GM13976 (cell line): ENCODE measurements at regions not wholly inside any gene's neighbourhood (a gene's known extent, or its start where the extent isn't known, plus 50 kb on each side); places are given as distances from the start of the nearest gene placed in this dataset.
"Not testable (repeated sequence)": the region's sequence is repeated elsewhere in the genome, so short reads cannot be mapped to it uniquely, and the experiment has no call there.

ENCODE experiments used
- DNase-seq: peaks from one replicate; pipeline ENCODE4 v3.0.0; 2012; ENCODE audit warnings: low spot score
- in situ Hi-C: fragments of 300-500 bp; cut with MboI; formaldehyde crosslinking; loops from one replicate; pipeline ENCODE4 v1.12.0; 2022; ENCODE audit warnings: low sequenced_read_pairs, mixed read lengths, inconsistent platforms; ENCODE audit not compliant: unreplicated experiment
- TF ChIP-seq, protein P1 (sequence below): IDR thresholded peaks from 2 replicates; pipeline ENCODE4 v1.5.1; 2012; ENCODE audit warnings: borderline replicate concordance, mild to moderate bottlenecking; ENCODE audit not compliant: insufficient read depth; ENCODE audit errors: extremely low read depth, missing control alignments, control extremely low read depth

GRCh38 chr3:192968901-192969300 is 51.2 kb upstream of the MB21D2 start:
- DNase-seq = not testable (repeated sequence)

DNA sequence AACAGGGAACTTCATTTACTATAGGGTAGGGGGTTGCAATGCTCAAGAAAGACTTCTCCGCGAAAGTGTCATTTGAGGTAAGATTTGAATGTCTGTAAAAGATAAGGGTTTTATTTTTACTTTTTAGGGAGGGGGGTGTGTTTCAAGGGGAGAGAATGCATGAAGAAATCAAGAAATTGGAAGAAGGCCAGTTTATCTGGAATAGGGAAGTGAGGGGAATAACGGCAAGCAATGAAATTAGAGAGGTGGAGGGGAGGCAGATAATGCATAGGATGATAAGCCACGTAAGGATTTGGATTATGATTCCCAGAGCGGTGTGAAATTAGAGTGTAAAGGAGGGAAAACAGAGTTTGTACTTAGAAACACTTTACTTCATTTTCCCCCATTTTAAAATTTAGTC is 63.0 kb upstream of the MB21D2 start:
- no peak for DNase-seq
- in situ Hi-C loops = no loop called here
- TF ChIP-seq, protein P1, sequence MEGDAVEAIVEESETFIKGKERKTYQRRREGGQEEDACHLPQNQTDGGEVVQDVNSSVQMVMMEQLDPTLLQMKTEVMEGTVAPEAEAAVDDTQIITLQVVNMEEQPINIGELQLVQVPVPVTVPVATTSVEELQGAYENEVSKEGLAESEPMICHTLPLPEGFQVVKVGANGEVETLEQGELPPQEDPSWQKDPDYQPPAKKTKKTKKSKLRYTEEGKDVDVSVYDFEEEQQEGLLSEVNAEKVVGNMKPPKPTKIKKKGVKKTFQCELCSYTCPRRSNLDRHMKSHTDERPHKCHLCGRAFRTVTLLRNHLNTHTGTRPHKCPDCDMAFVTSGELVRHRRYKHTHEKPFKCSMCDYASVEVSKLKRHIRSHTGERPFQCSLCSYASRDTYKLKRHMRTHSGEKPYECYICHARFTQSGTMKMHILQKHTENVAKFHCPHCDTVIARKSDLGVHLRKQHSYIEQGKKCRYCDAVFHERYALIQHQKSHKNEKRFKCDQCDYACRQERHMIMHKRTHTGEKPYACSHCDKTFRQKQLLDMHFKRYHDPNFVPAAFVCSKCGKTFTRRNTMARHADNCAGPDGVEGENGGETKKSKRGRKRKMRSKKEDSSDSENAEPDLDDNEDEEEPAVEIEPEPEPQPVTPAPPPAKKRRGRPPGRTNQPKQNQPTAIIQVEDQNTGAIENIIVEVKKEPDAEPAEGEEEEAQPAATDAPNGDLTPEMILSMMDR = no peak

More at GRCh38 chr3:192968901-192969300, 51.2 kb upstream of the MB21D2 start:
- in situ Hi-C loops = not testable (repeated sequence)

GRCh38 chr3:192986379-192986778 is 68.7 kb upstream of the MB21D2 start:
- no peak for DNase-seq
- TF ChIP-seq, protein P1 = no peak
- in situ Hi-C loops = no loop called here

DNA sequence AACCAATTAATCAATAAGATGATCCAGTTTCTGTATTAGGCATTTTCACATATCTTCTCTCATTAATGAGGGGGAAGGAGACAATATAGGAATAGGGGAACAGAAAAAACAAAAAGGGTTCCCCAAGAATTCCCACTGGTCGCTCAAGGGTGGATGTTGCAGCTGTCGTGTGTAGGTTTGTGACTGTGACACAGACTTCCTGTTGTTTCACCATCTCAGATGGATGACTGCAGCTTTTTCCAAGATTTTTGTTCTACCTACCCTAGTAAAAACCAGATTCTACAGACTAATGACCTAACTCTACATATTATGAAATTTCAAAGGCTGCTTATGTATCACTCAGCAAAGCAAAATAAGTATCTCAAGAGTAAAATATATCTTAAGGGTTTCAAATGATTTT is 73.7 kb upstream of the MB21D2 start:
- no peak for DNase-seq
- TF ChIP-seq, protein P1 = no peak
- in situ Hi-C loops = no loop called here

- TF ChIP-seq, protein P1 = no peak
- no peak for DNase-seq
- in situ Hi-C loops = no loop called here
Observed at GRCh38 chr3:192992361-192992760, 74.7 kb upstream of the MB21D2 start.

DNA sequence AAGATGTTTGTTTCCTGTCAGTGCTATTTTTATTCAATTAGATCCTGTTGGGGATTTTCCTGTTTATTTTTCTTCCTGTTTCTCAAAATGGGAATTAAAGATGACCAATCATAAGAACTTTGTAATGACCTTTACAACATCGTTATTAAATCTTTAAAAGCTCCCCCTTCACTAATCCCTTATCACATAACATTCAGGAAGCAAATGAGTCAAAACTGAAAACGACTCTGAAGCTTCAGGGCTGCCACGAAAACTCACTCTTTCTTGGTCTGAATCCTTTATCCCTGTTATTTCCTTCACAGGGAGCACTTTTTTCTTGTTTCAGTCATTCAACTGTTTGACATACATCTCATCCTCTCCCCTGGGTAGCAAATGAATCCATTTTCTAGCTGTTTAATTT is 75.8 kb upstream of the MB21D2 start:
- in situ Hi-C loops = no loop called here
- TF ChIP-seq, protein P1 = no peak
- DNase-seq = no peak

DNA sequence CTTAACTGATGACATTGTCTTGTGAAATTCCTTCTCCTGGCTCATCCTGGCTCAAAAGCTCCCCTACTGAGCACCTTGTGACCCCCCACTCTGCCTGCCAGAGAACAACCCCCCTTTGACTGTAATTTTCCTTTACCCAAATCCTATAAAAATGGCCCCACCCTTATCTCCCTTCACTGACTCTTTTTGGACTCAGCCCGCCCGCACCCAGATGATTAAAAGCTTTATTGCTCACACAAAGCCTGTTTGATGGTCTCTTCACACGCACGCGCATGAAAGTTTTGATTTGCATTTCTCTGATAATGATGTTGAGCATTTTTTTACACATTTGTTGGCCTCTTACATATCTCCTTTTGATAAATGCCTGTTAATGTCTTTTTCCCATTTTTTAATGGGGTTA is 83.5 kb upstream of the MB21D2 start:
- DNase-seq, in situ Hi-C loops: not testable (repeated sequence)

- in situ Hi-C loops, DNase-seq: not testable (repeated sequence)
Observed at GRCh38 chr3:193003624-193004023, 86.0 kb upstream of the MB21D2 start.

GRCh38 chr3:193008654-193009053 is 91.0 kb upstream of the MB21D2 start:
- TF ChIP-seq, protein P1 = no peak
- in situ Hi-C loops = no loop called here
- DNase-seq = no peak
